ENCODE measurements at regions not wholly inside any gene's neighbourhood (a gene's known extent, or its start where the extent isn't known, plus 50 kb on each side); places are given as distances from the start of the nearest gene placed in this dataset.

DNA sequence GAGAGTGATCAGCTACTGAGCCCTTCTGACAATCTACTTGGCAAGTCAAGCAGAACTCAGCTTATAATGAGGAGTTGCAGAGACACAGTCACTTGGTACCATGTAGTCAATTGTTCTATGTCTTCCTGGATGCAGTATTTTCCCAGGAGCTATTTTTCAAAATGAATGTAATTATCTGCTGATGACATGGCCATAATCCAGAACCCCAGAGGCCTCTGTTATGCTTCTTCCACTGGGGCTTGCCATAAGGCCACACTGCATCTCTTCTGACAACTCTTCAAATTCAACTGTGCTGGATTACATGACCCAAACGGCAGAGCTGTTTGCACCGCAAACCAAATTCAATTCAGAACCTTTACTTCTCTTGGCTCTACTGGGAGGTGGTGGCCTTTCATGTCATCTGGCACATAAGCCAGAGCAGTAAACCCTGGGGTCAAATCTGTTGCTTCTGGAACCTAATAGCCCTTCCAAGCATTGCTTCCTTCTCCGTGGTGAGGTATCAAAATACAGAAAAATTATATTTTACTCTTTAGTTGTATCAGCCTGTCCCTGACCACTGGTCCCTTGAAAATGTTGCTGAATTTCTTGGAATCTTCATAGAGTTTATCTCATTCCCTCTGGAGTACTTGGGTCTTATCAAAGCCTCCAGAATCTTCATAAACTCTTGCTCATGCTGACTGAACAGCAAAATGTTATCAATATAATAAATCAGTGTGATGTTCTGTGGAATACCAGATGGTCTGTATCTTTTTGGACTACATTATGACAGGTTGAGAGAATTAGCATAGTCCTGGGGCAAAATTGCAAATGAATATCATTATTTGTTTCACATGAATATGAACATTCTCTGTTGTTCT lies 79.4 kb upstream of the DCN start:
- Histone ChIP-seq H3K27ac (peak overlapping the region in 1 of 2 donors; percentile 23), H3K9me3 (no peaks in the 10 kb centered on the region), H3K27me3 (no peaks in the 10 kb centered on the region), H3K4me1 (no peaks in the 10 kb centered on the region), H3K36me3 (no peaks in the 10 kb centered on the region), H3K4me3 (no peak overlapping the region)
- intact Hi-C loops (cut with DNase I; ENCODE audit: low total_unique reads) = no loop called here
- DNase-seq = peak in 1 of 2 donors; percentile 33
- TF ChIP-seq POLR2A (IDR thresholded peaks at IDR 0.05) (no peak), CTCF (IDR thresholded peaks at IDR 0.05) (no peak)

DNA sequence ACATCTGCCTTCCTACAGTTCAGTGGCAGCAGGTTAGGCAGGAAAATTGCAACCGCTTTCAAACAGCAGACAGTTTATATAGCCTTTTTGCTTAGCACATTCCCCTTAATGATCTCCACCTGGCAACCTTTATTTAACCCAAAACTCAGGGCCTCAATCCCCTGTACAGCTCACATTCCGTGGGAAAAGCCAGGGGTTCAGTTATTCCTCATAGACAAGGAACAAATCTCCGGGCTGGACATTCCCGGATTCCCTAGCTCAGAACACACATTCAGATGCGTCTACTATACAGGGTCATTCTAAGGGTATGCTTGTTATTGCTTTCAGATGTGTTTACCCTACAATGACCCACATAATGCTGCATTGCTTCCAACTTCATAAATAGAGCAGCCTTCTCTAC lies 73.8 kb upstream of the DCN start:
- Histone ChIP-seq H3K9me3 (no peaks in the 10 kb centered on the region), H3K27me3 (no peaks in the 10 kb centered on the region), H3K36me3 (no peaks in the 10 kb centered on the region), H3K27ac (peak overlapping the region in 1 of 2 donors; percentile 15), H3K4me3 (no peak overlapping the region), H3K4me1 (peaks cover 0 to 5% of the 10 kb centered on the region in 2 donors)
- no peak for DNase-seq
- TF ChIP-seq CTCF (IDR thresholded peaks at IDR 0.05) = no peak
- no peak for TF ChIP-seq POLR2A (IDR thresholded peaks at IDR 0.05)
- intact Hi-C loops (cut with DNase I; ENCODE audit: low total_unique reads) = no loop called here

- DNase-seq = no peak
- Histone ChIP-seq H3K9me3 (no peaks in the 10 kb centered on the region), H3K4me1 (peaks cover 0 to 16% of the 10 kb centered on the region in 2 donors), H3K4me3 (no peak overlapping the region), H3K27ac (peak overlapping the region; percentile 81 to 87), H3K27me3 (no peaks in the 10 kb centered on the region), H3K36me3 (no peaks in the 10 kb centered on the region)
- intact Hi-C loops (cut with DNase I; ENCODE audit: low total_unique reads) = no loop called here
- TF ChIP-seq CTCF (IDR thresholded peaks at IDR 0.05) (no peak), POLR2A (IDR thresholded peaks at IDR 0.05) (no peak)
These were observed 69.7 kb upstream of the DCN start for GRCh38 chr12:91252341-91252740.

- intact Hi-C loops (cut with DNase I; ENCODE audit: low total_unique reads) = no loop called here
- Histone ChIP-seq H3K4me3 (no peak overlapping the region), H3K27ac (peak overlapping the region; percentile 81 to 87), H3K9me3 (peaks cover 0 to 5% of the 10 kb centered on the region in 2 donors), H3K27me3 (no peaks in the 10 kb centered on the region), H3K4me1 (peaks cover 0 to 16% of the 10 kb centered on the region in 2 donors), H3K36me3 (no peaks in the 10 kb centered on the region)
- DNase-seq = peak in 1 of 2 donors; percentile 43
- TF ChIP-seq CTCF (IDR thresholded peaks at IDR 0.05) (no peak), POLR2A (IDR thresholded peaks at IDR 0.05) (no peak)
These were observed 67.7 kb upstream of the DCN start for GRCh38 chr12:91250273-91250665.

GRCh38 chr12:91249518-91250272 lies 67.1 kb upstream of the DCN start:
- peaks cover 0 to 7% of the 10 kb centered on the region in 2 donors for H3K9me3 ChIP-seq
- intact Hi-C loops (cut with DNase I; ENCODE audit: low total_unique reads) = no loop called here
- peaks cover 0 to 16% of the 10 kb centered on the region in 2 donors for H3K4me1 ChIP-seq
- TF ChIP-seq POLR2A (IDR thresholded peaks at IDR 0.05) (no peak), CTCF (IDR thresholded peaks at IDR 0.05) (no peak)
- no peaks in the 10 kb centered on the region for H3K27me3 ChIP-seq
- peak overlapping the region; percentile 81 to 87 for H3K27ac ChIP-seq
- H3K4me3 ChIP-seq = no peak overlapping the region
- DNase-seq = peak in 1 of 2 donors; percentile 47
- H3K36me3 ChIP-seq = no peaks in the 10 kb centered on the region

Measured in uterus (tissue), 3 donors.